ENCODE measurements at regions not wholly inside any gene's neighbourhood (a gene's known extent, or its start where the extent isn't known, plus 50 kb on each side); places are given as distances from the start of the nearest gene placed in this dataset.

DNA sequence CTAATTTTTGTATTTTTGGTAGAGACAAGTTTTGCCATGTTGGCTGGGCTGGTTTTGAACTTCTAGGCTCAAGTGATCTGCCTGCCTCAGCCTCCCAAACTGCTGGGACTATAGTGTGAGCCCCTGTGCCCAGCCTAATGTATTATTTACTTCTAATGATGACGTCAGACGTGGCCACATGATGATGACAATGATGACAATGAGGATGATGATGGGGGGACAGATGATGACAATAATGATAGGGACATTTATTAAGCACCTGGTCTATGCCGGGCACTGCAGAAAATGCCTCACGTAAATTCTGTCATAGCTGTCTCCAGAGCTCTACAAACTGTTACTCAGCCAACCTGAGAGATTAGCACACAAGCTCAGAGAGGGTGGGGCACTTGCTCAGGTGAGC is 169.3 kb downstream of the SHANK2 start:
- TF ChIP-seq, protein P1, sequence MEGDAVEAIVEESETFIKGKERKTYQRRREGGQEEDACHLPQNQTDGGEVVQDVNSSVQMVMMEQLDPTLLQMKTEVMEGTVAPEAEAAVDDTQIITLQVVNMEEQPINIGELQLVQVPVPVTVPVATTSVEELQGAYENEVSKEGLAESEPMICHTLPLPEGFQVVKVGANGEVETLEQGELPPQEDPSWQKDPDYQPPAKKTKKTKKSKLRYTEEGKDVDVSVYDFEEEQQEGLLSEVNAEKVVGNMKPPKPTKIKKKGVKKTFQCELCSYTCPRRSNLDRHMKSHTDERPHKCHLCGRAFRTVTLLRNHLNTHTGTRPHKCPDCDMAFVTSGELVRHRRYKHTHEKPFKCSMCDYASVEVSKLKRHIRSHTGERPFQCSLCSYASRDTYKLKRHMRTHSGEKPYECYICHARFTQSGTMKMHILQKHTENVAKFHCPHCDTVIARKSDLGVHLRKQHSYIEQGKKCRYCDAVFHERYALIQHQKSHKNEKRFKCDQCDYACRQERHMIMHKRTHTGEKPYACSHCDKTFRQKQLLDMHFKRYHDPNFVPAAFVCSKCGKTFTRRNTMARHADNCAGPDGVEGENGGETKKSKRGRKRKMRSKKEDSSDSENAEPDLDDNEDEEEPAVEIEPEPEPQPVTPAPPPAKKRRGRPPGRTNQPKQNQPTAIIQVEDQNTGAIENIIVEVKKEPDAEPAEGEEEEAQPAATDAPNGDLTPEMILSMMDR (IDR thresholded peaks at IDR 0.05) = no peak
- no peak for TF ChIP-seq POLR2A (IDR thresholded peaks at IDR 0.05)
